Common myeloid progenitor, CD34-positive (primary cell): ENCODE measurements at regions not wholly inside any gene's neighbourhood (a gene's known extent, or its start where the extent isn't known, plus 50 kb on each side); places are given as distances from the start of the nearest gene placed in this dataset.

Experiments used
- CTCF ChIA-PET: fragments of 350-600 bp; sonication (Branson Sonifier 250); formaldehyde crosslinking; loops from one replicate; lab custom pipeline; 2021; ENCODE audit warnings: antibody characterized with exemption; lab: Charles Lee
- POLR2A ChIA-PET: fragments of 350-600 bp; sonication (Branson Sonifier 250); formaldehyde crosslinking; loops from one replicate; lab custom pipeline; 2021; ENCODE audit warnings: antibody characterized with exemption; lab: Charles Lee
- DNase-seq, 3 donors: peaks; one replicate each; pipeline versions ENCODE4 v3.0.0 to v3.0.0-alpha.2; 2013
- H3K27ac ChIP-seq, 2 experiments: 1 replicate in 1 of 2; 2 replicates in 1 of 2; pipeline ENCODE4 v1.7.0; 2013; ENCODE audit warnings: inconsistent platforms in 2 of 2, low read length in 2 of 2, mild to moderate bottlenecking in 2 of 2, low read depth in 1 of 2, moderate library complexity in 1 of 2; ENCODE audit not compliant: severe bottlenecking in 2 of 2, insufficient read depth in 1 of 2, poor library complexity in 1 of 2
- H3K27me3 ChIP-seq, 5 experiments: replicated peaks in 2 of 5; 1 replicate in 3 of 5; 2 replicates in 2 of 5; pipeline versions ENCODE4 v1.6.1 to v1.7.0; 2013; ENCODE audit warnings: low read length in 4 of 5, mild to moderate bottlenecking in 2 of 5, moderate library complexity in 2 of 5, inconsistent platforms in 1 of 5; ENCODE audit not compliant: insufficient read depth in 5 of 5, control insufficient read depth in 4 of 5
- H3K36me3 ChIP-seq, 4 experiments: 1 replicate in 2 of 4; 2 replicates in 2 of 4; pipeline versions ENCODE4 v1.6.1 to v1.7.0; 2013; ENCODE audit warnings: low read length in 3 of 4, control low read depth in 1 of 4, mild to moderate bottlenecking in 1 of 4; ENCODE audit not compliant: control insufficient read depth in 4 of 4, insufficient read depth in 4 of 4
- H3K4me1 ChIP-seq, 4 experiments: 1 replicate in 3 of 4; 2 replicates in 1 of 4; pipeline versions ENCODE4 v1.6.1 to v1.7.1; 2013; ENCODE audit warnings: low read length in 3 of 4, mild to moderate bottlenecking in 3 of 4, control low read depth in 1 of 4, inconsistent platforms in 1 of 4, moderate library complexity in 1 of 4; ENCODE audit not compliant: control insufficient read depth in 4 of 4, insufficient read depth in 4 of 4; ENCODE audit errors: control extremely low read depth in 1 of 4
- H3K4me3 ChIP-seq, 7 experiments: 1 replicate in 4 of 7; 2 replicates in 3 of 7; pipeline versions ENCODE4 v1.5.1 to v1.7.0; 2013; ENCODE audit warnings: mild to moderate bottlenecking in 7 of 7, low read length in 6 of 7, moderate library complexity in 6 of 7, inconsistent platforms in 2 of 7, low read depth in 2 of 7, control low read depth in 1 of 7; ENCODE audit not compliant: insufficient read depth in 4 of 7, control insufficient read depth in 1 of 7; ENCODE audit errors: extremely low read depth in 1 of 7
- H3K9me3 ChIP-seq, 5 experiments: 1 replicate in 4 of 5; 2 replicates in 1 of 5; pipeline versions ENCODE4 v1.6.1 to v1.7.1; 2013; ENCODE audit warnings: low read length in 4 of 5, mild to moderate bottlenecking in 2 of 5, inconsistent platforms in 1 of 5, low read depth in 1 of 5, moderate library complexity in 1 of 5; ENCODE audit not compliant: control insufficient read depth in 4 of 5, insufficient read depth in 2 of 5; ENCODE audit errors: control extremely low read depth in 1 of 5
- WGBS: methylation state at CpG from one replicate; pipeline ENCODE4 v1.1.5; 2013; ENCODE audit not compliant: insufficient coverage; 5-methylcytosine and 5-hydroxymethylcytosine counted together

DNA sequence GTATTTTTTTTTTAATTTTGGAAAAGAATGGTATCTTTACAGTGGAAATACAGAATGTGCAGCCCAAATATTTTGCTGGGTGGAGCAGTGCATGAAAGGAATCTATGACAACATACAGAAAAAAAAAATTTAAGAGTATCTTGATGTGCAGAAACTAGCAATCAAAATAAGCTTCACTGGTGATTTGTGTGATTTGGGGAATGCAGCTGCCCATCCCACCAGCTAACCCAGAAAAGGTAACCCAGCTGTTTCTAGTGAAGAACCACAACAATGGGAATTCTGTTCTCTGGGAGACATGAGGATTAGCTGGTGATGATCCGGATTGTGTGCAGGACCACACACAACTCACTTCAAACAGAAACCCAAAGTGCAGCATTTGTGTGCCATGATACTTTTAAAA lies 375.5 kb downstream of the SEMA3D start:
- no CpG with 5 or more reads among the region's 1 CpG for WGBS
- Histone ChIP-seq H3K27ac (no peak overlapping the region), H3K4me1 (no peaks in the 10 kb centered on the region), H3K27me3 (no peaks in the 10 kb centered on the region), H3K36me3 (no peaks in the 10 kb centered on the region), H3K4me3 (no peak overlapping the region), H3K9me3 (peaks cover 0 to 2% (median 0%) of the 10 kb centered on the region in 5 experiments)
- ChIA-PET CTCF (interaction anchor here (1.1 kb wide), 1 partner anchor 11 kb away, joined by 4 read pairs; no protein-coding TSS in a partner anchor), POLR2A (no interaction called here)
- DNase-seq, result no peak

DNA sequence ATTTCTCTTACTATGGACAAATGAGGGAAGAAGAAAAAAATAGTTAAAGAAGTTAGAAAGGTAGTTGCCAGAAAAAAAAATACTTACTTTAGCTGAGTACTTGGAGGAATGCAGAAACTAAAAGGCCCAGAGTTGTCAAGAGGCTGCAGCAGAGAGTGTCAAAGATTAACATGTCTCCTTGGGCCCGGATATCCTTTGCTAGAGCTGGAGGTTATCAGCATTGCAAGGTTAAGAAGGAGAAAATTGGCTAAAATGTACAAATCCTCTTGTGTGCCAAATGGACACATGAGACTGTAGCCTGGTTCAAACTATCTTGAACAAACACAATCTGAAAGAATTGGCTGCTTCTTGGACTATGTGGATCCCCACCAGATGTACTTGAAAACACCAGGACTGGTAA lies 377.0 kb downstream of the SEMA3D start:
- no peaks in the 10 kb centered on the region for H3K36me3 ChIP-seq
- H3K27ac ChIP-seq, result no peak overlapping the region
- POLR2A ChIA-PET, result no interaction called here
- 100% methylated on average over 1 of the region's 1 CpG for WGBS
- H3K4me1 ChIP-seq, result no peaks in the 10 kb centered on the region
- H3K27me3 ChIP-seq, result no peaks in the 10 kb centered on the region
- DNase-seq, result no peak
- H3K4me3 ChIP-seq, result no peak overlapping the region
- H3K9me3 ChIP-seq, result peaks cover 0 to 2% (median 0%) of the 10 kb centered on the region in 5 experiments
- CTCF ChIA-PET, result no interaction called here

DNA sequence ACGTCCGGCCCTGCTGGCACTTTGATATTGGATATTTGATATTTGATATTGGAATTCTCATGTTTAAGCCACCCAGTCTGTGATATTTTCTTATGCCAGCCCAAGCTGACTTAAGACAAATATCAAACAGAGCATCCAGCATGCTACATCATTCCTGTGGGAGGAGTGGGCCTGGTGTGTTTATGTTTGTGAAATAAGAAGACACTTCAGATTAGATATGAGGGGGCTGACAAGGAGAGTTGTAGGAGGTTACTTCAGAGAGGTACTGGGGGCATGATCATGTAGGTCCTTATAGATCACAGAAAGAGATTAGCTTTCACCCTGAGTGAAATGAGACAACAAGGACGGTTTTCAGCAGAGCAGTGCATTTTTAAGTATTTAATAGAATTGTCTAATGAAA lies 382.9 kb downstream of the SEMA3D start:
- Histone ChIP-seq H3K27ac (no peak overlapping the region), H3K9me3 (peaks cover 0 to 2% (median 0%) of the 10 kb centered on the region in 5 experiments), H3K36me3 (no peaks in the 10 kb centered on the region), H3K4me3 (no peak overlapping the region), H3K27me3 (no peaks in the 10 kb centered on the region), H3K4me1 (no peaks in the 10 kb centered on the region)
- no peak for DNase-seq
- ChIA-PET POLR2A (no interaction called here), CTCF (no interaction called here)
- WGBS, result 100% methylated on average over 1 of the region's 3 CpGs

DNA sequence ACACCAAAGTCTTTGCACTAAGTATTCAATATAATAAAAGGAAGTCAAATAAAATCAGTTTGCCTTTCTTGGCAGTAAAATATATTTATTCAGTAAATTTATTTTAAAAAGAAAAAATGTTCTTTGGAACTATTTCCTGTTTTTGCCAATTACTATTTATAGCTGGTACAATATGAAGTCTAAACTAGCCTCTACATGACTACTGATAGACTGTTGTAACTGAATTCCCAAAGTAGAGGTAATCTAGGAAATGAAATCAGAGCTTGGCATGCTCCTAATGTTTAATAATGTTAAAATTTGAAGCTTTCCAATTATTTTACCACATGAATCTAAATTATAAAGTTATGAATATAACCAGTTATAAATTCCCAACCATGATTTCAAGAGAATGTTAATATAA lies 385.5 kb downstream of the SEMA3D start:
- Histone ChIP-seq H3K4me3 (no peak overlapping the region), H3K27me3 (no peaks in the 10 kb centered on the region), H3K27ac (no peak overlapping the region), H3K9me3 (peaks cover 0 to 2% (median 0%) of the 10 kb centered on the region in 5 experiments), H3K36me3 (no peaks in the 10 kb centered on the region), H3K4me1 (no peaks in the 10 kb centered on the region)
- POLR2A ChIA-PET, result no interaction called here
- DNase-seq, result no peak
- CTCF ChIA-PET, result interaction anchor here (0.6 kb wide), 1 partner anchor 1258 kb away, joined by 5 read pairs; no protein-coding TSS in a partner anchor

DNA sequence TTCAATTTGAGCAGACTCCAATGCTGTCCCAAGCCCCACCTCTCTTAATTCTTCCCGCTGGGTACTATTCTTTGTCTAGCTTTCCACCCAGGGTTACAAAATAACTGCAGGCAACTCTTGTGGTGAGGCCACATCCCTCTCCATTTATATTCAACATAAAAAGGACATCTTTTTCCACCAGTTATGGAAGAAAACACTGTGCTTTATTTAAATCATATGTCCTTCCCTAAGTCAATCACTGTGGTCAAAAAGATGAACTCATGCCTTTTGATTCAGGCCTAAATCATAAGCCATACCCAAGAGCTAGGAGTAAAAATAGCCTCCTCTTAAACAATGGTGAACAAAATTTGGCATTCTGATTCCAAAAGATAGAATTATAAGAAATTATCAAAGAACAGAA lies 386.0 kb downstream of the SEMA3D start:
- 89% methylated on average over 1 of the region's 1 CpG for WGBS
- Histone ChIP-seq H3K27ac (no peak overlapping the region), H3K27me3 (no peaks in the 10 kb centered on the region), H3K4me3 (no peak overlapping the region), H3K36me3 (no peaks in the 10 kb centered on the region), H3K4me1 (no peaks in the 10 kb centered on the region), H3K9me3 (peaks cover 0 to 4% (median 0%) of the 10 kb centered on the region in 5 experiments)
- ChIA-PET CTCF (interaction anchor here (0.6 to 1.6 kb wide), 2 partner anchors 10 to 1259 kb away, joined by 4 to 5 read pairs; no protein-coding TSS in a partner anchor), POLR2A (no interaction called here)
- DNase-seq, result no peak

DNA sequence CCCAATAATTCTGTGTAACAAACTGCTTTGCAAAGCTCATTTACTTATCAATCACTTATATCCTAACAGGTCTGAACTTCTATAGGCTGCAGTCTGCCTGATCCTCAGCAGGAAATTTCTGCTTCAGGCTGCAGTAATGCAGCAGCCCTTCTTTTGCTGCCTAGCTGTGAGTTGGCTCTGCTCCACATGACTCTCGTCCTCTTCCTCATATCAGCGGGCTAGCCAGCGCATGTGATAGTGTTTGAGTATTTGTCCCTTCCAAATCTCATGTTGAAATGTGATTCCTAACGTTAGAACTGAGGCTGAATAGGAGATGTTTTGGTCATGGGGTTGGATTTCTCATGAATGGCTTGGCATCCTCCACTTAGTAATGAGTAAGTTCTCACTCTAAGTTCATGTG lies 387.8 kb downstream of the SEMA3D start:
- no peak overlapping the region for H3K27ac ChIP-seq
- POLR2A ChIA-PET, result no interaction called here

DNA sequence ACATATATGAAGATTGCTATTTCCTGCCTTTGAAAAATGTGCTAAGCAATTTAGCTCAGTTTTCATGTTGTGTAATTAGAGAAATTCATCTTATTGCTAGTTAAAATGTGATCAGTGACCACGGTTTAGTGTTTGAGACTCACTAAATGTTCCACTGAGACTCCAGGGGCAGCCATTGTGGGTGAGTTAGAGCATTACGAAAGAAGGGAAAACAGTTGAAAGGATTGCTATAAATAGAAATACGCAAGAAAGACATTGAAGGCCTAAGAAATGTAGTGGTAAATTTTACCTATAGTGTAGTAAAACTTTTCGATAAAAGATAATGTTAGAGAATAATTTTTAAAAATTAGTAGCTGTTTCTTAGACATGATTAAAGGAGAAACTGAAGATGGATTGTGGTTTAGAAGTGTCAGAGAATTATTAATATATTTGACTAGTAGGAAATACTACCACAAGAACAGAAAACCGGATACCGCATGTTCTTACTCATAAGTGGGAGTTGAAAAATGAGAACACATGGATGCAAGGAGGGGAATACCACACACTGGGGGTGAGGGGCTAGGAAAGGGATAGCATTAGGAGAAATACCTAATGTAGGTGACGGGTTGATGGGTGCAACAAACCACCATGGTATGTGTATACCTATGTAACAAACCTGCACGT lies 394.5 kb downstream of the SEMA3D start:
- peak overlapping the region in 1 of 7 experiments; percentile 45 for H3K4me3 ChIP-seq
- H3K27ac ChIP-seq, result peak overlapping the region; percentile 16 to 66
- H3K36me3 ChIP-seq, result no peaks in the 10 kb centered on the region
- POLR2A ChIA-PET, result no interaction called here
- peaks cover 0 to 4% (median 0%) of the 10 kb centered on the region in 5 experiments for H3K9me3 ChIP-seq
- 29% methylated on average over 3 of the region's 8 CpGs for WGBS
- CTCF ChIA-PET, result no interaction called here
- peaks cover 0 to 20% (median 2%) of the 10 kb centered on the region in 4 experiments for H3K4me1 ChIP-seq
- peak; percentile 27 to 82 (median 68) for DNase-seq
- H3K27me3 ChIP-seq, result no peaks in the 10 kb centered on the region

More for the DNA sequence above, 387.8 kb downstream of the SEMA3D start:
- CTCF ChIA-PET, result interaction anchor here (1.4 kb wide), 1 partner anchor 9 kb away, joined by 3 read pairs; no protein-coding TSS in a partner anchor
- no peaks in the 10 kb centered on the region for H3K36me3 ChIP-seq
- H3K4me1 ChIP-seq, result no peaks in the 10 kb centered on the region
- H3K9me3 ChIP-seq, result peaks cover 0 to 4% (median 0%) of the 10 kb centered on the region in 5 experiments
- H3K27me3 ChIP-seq, result no peaks in the 10 kb centered on the region
- H3K4me3 ChIP-seq, result no peak overlapping the region
- 86% methylated on average over 1 of the region's 4 CpGs for WGBS
- DNase-seq, result no peak
